ENCODE measurements at regions not wholly inside any gene's neighbourhood (a gene's known extent, or its start where the extent isn't known, plus 50 kb on each side); places are given as distances from the start of the nearest gene placed in this dataset.
"Not testable (repeated sequence)": the region's sequence is repeated elsewhere in the genome, so short reads cannot be mapped to it uniquely, and the experiment has no call there.

DNA sequence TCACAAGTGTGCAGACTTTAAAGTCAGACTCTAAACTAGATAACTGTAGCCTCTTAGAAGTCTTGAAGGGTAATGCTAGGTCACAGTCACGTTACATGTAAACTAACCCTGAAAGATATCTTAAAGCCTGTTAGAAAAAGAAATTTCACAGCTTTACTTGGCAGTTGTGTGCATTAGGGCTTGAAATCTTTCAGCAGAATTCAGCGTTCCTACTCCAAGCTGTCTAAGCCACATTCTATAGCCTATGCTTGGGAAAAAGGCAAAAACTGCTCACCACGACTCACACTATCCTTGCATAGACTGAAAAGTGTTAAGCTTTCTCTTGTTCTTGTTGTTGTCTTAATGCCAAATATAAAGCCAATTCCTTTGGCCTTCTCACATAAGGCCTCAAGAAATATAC, 338.0 kb upstream of the SASH1 start:
- H3K27me3 ChIP-seq (replicated peaks; ENCODE audit: control insufficient read depth, insufficient read depth, low read length): no peaks in the 10 kb centered on the region
- TF ChIP-seq, protein P1, sequence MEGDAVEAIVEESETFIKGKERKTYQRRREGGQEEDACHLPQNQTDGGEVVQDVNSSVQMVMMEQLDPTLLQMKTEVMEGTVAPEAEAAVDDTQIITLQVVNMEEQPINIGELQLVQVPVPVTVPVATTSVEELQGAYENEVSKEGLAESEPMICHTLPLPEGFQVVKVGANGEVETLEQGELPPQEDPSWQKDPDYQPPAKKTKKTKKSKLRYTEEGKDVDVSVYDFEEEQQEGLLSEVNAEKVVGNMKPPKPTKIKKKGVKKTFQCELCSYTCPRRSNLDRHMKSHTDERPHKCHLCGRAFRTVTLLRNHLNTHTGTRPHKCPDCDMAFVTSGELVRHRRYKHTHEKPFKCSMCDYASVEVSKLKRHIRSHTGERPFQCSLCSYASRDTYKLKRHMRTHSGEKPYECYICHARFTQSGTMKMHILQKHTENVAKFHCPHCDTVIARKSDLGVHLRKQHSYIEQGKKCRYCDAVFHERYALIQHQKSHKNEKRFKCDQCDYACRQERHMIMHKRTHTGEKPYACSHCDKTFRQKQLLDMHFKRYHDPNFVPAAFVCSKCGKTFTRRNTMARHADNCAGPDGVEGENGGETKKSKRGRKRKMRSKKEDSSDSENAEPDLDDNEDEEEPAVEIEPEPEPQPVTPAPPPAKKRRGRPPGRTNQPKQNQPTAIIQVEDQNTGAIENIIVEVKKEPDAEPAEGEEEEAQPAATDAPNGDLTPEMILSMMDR (IDR thresholded peaks at IDR 0.05; ENCODE audit: insufficient read depth, low read length, poor library complexity, severe bottlenecking): no peak
- no peak overlapping the region for H3K4me3 ChIP-seq (replicated peaks; ENCODE audit: low read depth, low read length)
- DNase-seq (ENCODE audit: extremely low read depth, insufficient read length): no peak
- no peaks in the 10 kb centered on the region for H3K36me3 ChIP-seq (ENCODE audit: control insufficient read depth, insufficient read depth, low read length)

DNA sequence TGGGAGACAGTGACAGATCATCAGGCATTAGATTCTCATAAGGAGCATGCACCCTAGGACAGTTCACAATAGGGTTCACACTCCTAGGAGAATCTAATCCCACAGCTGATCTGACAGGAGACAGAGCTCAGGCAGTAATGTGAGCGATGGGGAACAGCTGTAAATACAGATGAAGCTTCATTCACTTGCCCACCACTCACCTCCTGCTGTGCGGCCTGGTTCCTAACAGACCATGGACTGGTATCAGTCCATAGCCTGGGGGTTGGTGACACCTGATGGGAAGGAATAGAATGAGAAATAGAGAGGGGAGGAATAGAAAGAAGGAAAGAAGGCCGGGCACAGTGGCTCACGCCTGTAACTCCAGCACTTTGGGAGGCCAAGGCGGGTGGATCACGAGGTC, 336.8 kb upstream of the SASH1 start:
- TF ChIP-seq, protein P1 (IDR thresholded peaks at IDR 0.05; ENCODE audit: insufficient read depth, low read length, poor library complexity, severe bottlenecking): no peak
- H3K27me3 ChIP-seq (replicated peaks; ENCODE audit: control insufficient read depth, insufficient read depth, low read length): no peaks in the 10 kb centered on the region
- no peak overlapping the region for H3K4me3 ChIP-seq (replicated peaks; ENCODE audit: low read depth, low read length)
- no peak for DNase-seq (ENCODE audit: extremely low read depth, insufficient read length)
- H3K36me3 ChIP-seq (ENCODE audit: control insufficient read depth, insufficient read depth, low read length): no peaks in the 10 kb centered on the region

DNA sequence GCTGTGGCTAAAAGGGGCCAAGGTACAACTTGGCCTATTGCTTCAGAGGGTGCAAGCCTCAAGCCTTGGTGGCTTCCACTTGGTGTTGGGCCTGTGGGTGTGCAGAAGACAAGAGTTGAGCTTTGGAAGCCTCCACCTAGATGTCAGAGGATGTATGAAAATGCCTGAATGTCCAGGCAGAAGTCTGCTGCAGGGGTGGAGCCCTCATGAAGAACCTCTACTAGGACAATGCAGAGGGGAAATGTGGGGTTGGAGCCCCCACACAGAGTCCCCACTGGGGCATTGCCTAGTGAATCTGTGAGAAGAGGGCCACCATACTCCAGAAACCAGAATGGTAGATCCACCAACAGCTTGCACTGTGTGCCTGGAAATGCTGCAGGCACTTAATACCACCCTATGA, 332.1 kb upstream of the SASH1 start:
- not testable (repeated sequence) for H3K27me3 ChIP-seq (replicated peaks; ENCODE audit: control insufficient read depth, insufficient read depth, low read length); H3K36me3 ChIP-seq (ENCODE audit: control insufficient read depth, insufficient read depth, low read length); H3K4me3 ChIP-seq (replicated peaks; ENCODE audit: low read depth, low read length); DNase-seq (ENCODE audit: extremely low read depth, insufficient read length)

DNA sequence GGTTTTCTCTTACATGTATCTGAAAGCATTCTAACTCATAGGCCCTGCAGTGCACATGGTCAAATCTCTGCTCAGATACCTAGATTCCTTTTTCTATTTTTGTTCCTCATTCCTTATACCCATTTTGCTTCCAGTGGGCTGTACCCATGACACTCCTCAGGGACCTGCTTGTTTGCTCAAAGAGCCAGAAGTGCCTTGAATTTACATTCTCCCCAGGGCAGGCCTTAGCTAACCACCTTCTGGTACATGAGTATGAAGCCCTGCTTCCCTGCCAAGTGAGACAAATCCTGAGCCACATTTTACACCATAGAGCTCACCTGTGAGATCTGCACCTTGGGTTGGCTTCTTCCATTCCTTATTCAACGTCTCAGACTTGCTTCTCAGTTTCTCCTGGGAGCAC, 326.6 kb upstream of the SASH1 start:
- TF ChIP-seq, protein P1 (IDR thresholded peaks at IDR 0.05; ENCODE audit: insufficient read depth, low read length, poor library complexity, severe bottlenecking): no peak
- DNase-seq (ENCODE audit: extremely low read depth, insufficient read length): no peak
- no peaks in the 10 kb centered on the region for H3K36me3 ChIP-seq (ENCODE audit: control insufficient read depth, insufficient read depth, low read length)
- H3K27me3 ChIP-seq (replicated peaks; ENCODE audit: control insufficient read depth, insufficient read depth, low read length): no peaks in the 10 kb centered on the region
- no peak overlapping the region for H3K4me3 ChIP-seq (replicated peaks; ENCODE audit: low read depth, low read length)

DNA sequence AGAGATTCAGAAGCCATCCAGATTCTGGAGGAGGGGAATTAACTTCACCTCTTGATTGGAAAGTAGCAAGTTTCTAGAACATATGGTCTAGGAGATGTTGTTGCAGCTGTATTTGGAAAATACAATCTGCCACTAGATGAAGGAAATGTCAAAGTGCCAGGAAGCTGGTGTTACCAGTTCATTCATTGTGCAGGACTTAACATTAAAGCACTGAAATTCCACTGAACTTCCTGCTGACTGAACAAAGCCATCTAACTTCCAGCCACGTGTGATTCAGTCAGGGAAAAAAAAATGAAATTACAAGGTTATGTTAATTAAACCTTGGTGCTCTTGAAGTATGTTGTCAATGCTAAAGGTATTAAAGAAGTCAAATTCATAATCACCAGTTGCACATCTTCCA, 321.5 kb upstream of the SASH1 start:
- TF ChIP-seq, protein P1 (IDR thresholded peaks at IDR 0.05; ENCODE audit: insufficient read depth, low read length, poor library complexity, severe bottlenecking): no peak
- H3K4me3 ChIP-seq (replicated peaks; ENCODE audit: low read depth, low read length): no peak overlapping the region
- no peaks in the 10 kb centered on the region for H3K27me3 ChIP-seq (replicated peaks; ENCODE audit: control insufficient read depth, insufficient read depth, low read length)
- no peaks in the 10 kb centered on the region for H3K36me3 ChIP-seq (ENCODE audit: control insufficient read depth, insufficient read depth, low read length)
- no peak for DNase-seq (ENCODE audit: extremely low read depth, insufficient read length)

DNA sequence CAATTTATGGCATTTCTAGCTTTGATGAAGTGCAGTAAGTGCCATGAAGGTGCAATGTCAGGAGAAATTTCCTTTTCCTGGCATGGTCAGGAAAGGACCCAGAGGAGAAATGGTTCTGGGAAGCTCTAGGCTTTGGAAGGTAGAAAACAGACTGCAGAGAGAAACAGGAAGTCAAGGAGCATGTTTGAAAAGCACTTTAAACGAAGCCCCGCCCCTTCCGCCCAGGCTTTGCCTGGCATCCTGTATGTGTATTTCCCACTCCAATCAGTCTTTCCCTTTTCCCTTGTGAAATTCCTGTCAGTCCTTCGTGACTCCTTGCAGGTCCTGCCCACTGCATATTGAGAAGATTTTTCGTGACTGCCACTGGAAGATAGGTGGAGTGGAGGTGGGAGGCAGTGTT, 320.9 kb upstream of the SASH1 start:
- Histone ChIP-seq H3K27me3 (replicated peaks; ENCODE audit: control insufficient read depth, insufficient read depth, low read length) (no peaks in the 10 kb centered on the region), H3K4me3 (replicated peaks; ENCODE audit: low read depth, low read length) (no peak overlapping the region), H3K36me3 (ENCODE audit: control insufficient read depth, insufficient read depth, low read length) (no peaks in the 10 kb centered on the region)
- DNase-seq (ENCODE audit: extremely low read depth, insufficient read length): no peak
- TF ChIP-seq, protein P1 (IDR thresholded peaks at IDR 0.05; ENCODE audit: insufficient read depth, low read length, poor library complexity, severe bottlenecking): no peak

DNA sequence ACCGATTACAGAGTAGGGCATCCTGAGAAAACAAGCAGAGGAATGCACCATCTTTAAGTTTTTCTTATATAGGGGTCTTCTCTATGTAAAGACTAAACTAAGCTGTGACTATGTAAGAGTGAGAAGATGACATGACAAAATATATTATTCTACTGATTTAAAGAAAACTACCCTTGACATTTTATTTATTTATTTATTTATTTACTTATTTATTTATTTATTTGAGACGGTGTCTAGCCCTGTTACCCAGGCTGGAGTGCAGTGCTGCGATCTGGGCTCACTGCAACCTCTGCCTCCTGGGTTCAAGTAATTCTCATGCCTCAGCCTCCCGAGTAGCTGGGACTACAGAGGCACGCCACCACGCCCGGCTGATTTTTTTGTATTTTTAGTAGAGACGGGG, 320.4 kb upstream of the SASH1 start:
- DNase-seq (ENCODE audit: extremely low read depth, insufficient read length); H3K36me3 ChIP-seq (ENCODE audit: control insufficient read depth, insufficient read depth, low read length); H3K4me3 ChIP-seq (replicated peaks; ENCODE audit: low read depth, low read length); H3K27me3 ChIP-seq (replicated peaks; ENCODE audit: control insufficient read depth, insufficient read depth, low read length): not testable (repeated sequence)

Measured in GM06990 (cell line).